ENCODE measurements at regions not wholly inside any gene's neighbourhood (a gene's known extent, or its start where the extent isn't known, plus 50 kb on each side); places are given as distances from the start of the nearest gene placed in this dataset.

DNA sequence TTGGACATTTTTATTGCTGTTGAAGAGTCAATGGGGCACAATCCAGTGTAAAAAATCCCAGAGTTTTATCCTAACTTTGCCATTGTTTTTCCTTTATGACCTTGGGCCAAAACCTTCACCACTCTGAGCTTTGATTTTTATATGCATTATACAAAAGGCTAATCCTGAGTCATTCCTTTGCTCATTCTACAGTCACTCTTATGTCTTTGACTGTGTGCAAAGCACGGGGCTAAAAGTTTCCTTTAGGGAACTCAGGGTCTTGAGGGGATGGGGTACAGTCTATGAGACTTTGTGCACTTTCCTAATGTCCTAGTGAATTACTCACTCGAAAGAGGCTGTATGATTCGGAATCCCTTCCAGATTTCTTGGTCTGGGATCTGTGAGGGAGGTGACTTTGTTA, 543.2 kb upstream of the CAMK1G start:
- no peak for TF ChIP-seq ZNF384 (IDR thresholded peaks at IDR 0.05)
- no peak for TF ChIP-seq BHLHE40 (IDR thresholded peaks at IDR 0.05; ENCODE audit: borderline replicate concordance)
- no peak for TF ChIP-seq FOXK2 (IDR thresholded peaks at IDR 0.05)
- no peak for TF ChIP-seq ELF4 (IDR thresholded peaks at IDR 0.05)
- no peak for TF ChIP-seq FOXM1 (IDR thresholded peaks at IDR 0.05; ENCODE audit: borderline replicate concordance)
- TF ChIP-seq SP1 (IDR thresholded peaks at IDR 0.05): no peak
- no peak for TF ChIP-seq FOXA1 (IDR thresholded peaks at IDR 0.05)
- TF ChIP-seq, protein P1, sequence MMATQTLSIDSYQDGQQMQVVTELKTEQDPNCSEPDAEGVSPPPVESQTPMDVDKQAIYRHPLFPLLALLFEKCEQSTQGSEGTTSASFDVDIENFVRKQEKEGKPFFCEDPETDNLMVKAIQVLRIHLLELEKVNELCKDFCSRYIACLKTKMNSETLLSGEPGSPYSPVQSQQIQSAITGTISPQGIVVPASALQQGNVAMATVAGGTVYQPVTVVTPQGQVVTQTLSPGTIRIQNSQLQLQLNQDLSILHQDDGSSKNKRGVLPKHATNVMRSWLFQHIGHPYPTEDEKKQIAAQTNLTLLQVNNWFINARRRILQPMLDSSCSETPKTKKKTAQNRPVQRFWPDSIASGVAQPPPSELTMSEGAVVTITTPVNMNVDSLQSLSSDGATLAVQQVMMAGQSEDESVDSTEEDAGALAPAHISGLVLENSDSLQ (IDR thresholded peaks at IDR 0.05): no peak
- no peak for TF ChIP-seq L3MBTL2 (conservative IDR thresholded peaks at IDR 0.05)
- TF ChIP-seq TARDBP (IDR thresholded peaks at IDR 0.05): no peak
